ENCODE measurements at regions not wholly inside any gene's neighbourhood (a gene's known extent, or its start where the extent isn't known, plus 50 kb on each side); places are given as distances from the start of the nearest gene placed in this dataset.
"Not testable (repeated sequence)": the region's sequence is repeated elsewhere in the genome, so short reads cannot be mapped to it uniquely, and the experiment has no call there.

DNA sequence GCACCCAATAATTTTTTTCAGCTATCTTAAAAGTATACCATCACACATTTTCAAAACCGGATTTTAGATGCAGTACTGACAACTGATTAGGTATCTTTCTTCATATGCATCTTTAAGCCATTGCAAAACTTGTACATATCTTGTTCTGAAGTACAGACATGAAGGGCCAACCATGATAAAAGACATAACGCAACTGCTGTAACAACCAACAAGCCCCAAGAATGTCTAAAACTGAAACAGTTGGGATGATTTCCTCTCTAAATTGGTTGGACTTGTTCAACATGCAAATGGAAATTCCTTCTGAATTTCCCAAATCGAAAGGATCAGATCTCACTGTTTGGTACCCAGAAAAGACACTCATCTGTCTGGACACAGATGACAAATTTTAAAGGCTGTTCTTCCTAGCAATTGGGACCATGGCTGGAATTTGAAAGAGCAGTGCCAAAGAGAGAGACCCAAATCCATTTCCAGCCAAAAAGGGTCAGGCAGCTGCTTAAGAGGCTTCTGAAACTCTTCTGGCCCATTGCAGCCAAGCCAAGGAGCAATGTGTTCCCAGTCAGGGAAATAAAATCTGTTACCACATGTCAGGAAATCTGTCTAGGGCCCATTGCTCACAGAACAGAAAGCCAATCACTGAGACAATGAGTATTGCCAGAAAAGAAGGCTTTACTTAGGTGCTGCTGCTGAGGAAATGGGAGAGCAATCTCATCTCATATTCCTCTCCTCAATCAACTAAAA, 1122.4 kb upstream of the USP15 start:
- no peak for DNase-seq

GRCh38 chr12:61138415-61138759, 1121.8 kb upstream of the USP15 start:
- no peak for DNase-seq

DNA sequence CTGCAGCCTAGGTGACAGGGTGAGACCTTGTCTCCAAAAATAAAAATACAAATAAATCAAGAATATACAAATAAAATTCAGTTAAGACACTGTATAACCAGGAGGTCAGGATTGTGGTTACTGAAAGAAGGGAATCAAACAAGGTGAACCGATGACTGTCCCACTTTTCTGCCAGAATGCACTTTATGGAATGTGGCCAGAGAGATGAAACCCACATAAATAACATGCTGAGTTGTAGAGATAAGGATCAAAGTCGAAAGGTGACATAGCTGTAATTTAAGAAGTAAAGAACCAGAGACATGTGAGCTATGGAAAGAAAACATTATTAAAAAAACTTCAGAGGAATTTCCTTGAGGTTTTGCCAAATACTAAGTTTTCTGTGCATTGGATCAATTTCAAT, 1098.2 kb upstream of the USP15 start:
- DNase-seq: no peak

DNA sequence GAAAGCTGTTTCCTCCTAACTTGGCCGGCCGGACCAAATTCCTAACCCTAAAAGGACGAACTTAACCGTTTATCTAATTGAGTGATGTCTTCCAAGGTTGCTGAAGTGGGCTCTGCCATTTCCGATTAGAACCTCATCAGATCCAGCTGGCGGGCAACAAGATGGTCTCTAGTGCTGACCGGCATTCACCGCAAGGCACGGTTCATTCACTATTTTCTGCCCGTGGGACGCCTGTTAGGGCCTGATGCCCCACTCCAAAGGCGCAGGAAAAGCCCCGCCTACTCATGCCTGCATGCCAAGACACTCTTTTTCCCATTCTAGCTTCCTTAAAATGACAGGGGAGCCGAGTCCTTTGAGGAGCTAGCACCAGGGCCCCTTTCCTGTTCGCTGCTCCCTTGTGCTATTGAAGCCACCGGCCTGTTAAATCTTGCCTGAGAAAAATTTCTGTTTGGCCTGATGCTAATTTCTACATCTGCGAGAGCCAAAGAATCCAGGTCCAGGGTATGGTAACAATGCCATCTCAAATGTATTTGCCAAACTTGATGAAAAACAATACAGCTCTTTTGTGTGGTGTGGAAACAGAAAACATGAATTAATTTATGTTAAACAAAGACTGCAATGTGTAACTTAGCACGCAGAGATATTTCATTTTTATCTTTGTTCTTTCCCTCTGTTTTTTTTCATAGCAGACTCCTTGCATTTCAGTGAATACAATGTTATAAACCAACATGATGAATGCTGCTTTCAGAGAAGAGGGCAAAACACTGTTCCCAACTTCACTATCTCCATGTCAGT, 1071.2 kb upstream of the USP15 start:
- DNase-seq: no peak

DNA sequence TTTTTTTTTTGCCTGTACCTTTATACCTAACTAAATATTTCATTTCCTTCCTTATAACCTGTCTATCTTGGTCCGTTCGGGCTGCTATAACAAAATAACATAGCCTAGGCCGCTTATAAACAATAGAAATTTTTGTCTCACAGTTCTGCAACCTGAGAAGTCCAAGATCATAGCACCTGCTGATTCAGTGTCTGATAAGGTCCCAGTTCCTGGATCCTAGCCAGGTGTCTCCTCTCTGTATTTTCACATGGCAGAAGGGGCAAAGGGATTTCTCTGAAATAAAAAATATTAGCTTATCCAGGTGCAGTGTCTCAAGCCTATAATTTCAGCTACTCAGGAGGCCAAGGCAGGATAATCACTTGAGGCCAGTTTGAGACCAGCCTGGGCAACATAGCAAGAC, 1046.6 kb upstream of the USP15 start:
- no peak for DNase-seq

- DNase-seq: no peak
Measured at GRCh38 chr12:61220337-61220736, 1039.9 kb upstream of the USP15 start.

- no peak for DNase-seq
Measured at GRCh38 chr12:61232040-61232439, 1028.2 kb upstream of the USP15 start.

GRCh38 chr12:61250303-61250702, 1009.9 kb upstream of the USP15 start:
- DNase-seq: no peak

GRCh38 chr12:61251076-61251475, 1009.1 kb upstream of the USP15 start:
- no peak for DNase-seq

GRCh38 chr12:61254225-61254624, 1006.0 kb upstream of the USP15 start:
- DNase-seq: no peak

- DNase-seq: not testable (repeated sequence)
Measured at GRCh38 chr12:61264294-61264693, 995.9 kb upstream of the USP15 start.

DNA sequence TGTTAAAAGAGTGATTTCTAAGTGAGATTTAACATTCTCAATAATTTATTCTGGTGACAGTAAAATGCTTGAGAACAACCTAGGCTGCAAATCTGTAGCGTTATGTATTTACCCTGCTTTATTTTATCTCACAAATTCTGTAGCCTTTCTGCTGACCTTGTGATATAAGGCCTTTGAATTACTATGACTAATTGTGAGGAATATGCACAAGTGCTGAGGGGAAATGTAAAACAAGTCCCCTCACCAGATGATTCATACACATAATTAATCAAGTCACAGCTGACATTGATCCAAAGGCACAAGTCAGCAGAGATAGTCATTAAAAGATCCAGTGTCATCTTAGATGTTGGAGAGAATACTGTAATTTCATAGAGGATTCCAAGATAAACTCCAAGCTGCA, 992.7 kb upstream of the USP15 start:
- no peak for DNase-seq

GRCh38 chr12:61272441-61272840, 987.8 kb upstream of the USP15 start:
- DNase-seq: no peak

DNA sequence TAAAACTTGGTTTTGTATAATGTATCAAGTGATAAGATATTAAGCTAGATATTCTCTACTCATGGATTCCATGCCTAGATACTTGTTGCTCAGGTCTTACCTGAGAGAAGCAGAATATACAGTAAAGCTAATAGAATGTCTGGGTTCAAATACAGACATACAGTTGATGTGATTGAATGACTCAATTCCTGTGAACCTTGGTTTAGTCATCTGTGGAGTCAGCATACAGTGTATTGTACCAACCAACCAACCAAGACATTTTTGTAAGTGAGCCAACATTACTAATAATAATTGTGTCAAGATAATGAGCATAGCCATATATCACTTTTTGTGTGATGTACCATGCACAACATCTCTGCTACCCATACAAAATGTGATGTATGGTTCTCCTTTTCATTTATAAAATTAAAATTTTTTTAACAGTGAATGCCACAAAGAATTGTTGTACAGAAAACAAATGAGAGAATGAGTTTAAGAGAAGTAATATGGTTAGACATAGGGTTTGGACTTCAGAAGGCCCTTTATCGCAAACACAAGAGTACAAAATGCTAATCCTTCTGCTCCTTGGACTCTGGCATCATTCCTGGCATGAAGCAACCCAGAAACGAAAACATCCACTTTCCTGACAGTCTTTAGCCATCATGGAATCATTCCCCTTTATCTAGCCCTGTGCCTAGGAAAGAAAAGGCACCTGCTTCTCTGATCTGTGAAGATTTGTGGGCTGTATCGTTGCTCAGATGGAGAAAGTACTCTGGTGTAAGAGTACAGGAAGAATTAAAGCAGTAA, 977.2 kb upstream of the USP15 start:
- no peak for DNase-seq

DNA sequence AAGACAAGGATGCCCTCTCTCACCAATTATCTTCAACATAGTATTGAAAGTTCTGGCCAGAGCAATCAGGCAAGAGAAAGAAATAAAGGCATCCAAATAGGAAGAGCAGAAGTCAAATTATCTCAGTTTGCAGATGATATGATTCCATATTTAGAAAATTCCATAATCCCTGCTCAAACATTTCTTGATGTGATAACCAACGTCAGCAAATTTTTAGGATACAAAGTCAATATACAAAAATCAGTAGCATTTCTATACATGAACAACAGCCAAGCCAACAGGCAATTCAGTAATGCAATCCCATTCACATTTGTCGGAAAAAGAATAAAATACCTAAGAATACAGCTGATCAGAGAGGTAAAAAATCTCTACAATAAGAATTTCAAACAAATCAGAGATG, 969.7 kb upstream of the USP15 start:
- DNase-seq: no peak

- no peak for DNase-seq
Measured at GRCh38 chr12:61291647-61292046, 968.6 kb upstream of the USP15 start.

DNA sequence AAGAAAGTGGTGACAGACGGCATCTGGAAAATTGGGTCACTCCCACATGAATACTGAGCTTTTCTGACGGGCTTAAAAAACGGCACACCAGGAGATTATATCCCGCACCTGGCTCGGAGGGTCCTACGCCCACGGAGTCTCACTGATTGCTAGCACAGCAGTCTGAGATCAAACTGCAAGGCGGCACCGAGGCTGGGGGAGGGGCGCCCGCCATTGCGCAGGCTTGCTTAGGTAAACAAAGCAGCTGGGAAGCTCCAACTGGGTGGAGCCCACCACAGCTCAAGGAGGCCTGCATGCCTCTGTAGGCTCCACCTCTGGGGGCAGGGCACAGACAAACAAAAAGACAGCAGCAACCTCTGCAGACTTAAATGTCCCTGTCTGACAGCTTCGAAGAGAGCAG, 966.2 kb upstream of the USP15 start:
- not testable (repeated sequence) for DNase-seq

- DNase-seq: no peak
Measured at GRCh38 chr12:61301817-61302216, 958.4 kb upstream of the USP15 start.

DNA sequence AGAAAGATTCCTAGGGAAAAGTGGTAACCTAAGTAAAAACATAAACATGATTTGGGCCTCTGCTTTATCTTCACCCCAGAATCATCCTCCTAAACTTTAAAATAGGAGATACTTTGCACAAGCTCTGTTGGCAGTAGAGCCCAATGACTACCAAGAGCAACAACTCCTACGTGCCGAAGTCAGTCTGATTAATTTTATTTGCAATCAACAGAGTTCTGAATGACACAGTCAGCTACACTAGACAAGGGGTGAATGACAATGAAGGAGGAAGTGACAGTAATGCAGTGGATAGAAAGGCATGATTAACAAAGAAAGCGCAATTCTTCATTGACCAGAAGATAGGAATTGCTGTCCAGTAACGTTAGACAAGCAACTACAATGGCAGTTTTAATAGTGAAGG, 957.9 kb upstream of the USP15 start:
- no peak for DNase-seq

DNA sequence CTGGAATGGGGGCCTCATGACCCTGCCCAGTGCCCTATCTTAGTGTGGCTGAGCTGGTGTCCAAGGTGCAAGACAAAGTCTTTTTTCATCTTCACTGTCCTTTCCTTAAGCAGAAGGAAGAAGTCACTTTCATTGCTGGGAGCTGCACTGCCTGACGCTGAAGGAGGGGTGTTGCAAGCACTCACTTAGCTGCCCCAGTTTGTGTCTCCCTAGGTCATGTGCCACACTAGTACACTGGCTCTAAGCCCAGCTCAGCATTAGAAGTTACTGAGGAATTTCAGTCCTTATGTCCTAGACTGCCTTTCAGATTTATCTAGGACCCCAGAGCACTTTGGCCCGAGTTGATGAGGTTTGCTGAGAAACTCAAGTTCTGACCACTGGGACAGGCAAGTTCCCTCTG, 952.0 kb upstream of the USP15 start:
- DNase-seq: no peak

GRCh38 chr12:61311413-61311812, 948.8 kb upstream of the USP15 start:
- DNase-seq: no peak

- no peak for DNase-seq
Measured at GRCh38 chr12:61348871-61349270, 911.3 kb upstream of the USP15 start.

DNA sequence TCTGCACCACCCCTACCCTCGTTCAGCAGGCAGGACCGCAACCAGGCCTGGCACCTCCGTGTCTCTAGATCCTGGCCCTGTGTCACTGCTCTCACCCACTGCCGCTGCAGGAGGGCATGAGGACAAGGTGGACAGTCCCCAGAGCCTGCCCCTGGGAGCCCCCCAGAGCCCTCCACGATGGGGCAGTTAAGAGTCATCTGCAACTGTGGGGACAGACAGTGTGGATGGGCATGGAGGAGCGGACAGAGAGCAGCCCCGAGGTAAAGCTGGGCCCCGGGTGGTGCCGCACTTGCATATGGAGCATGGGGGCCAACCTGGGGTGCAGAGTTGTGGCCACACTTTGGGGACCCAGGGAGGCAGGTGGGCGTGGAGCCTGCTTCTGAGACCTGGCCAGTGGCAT, 905.1 kb upstream of the USP15 start:
- DNase-seq: no peak

GRCh38 chr12:61356485-61356884, 903.7 kb upstream of the USP15 start:
- DNase-seq: no peak

Measured in retina (tissue), 1 donor.